Stimulated activated effector memory CD8-positive, alpha-beta T cell treated with anti-CD3 and anti-CD28 coated beads, Interleukin-12 subunit alpha, Interleukin-12 subunit beta, amount 100 ng/mL, for 72 hours (primary cell): ENCODE measurements at regions not wholly inside any gene's neighbourhood (a gene's known extent, or its start where the extent isn't known, plus 50 kb on each side); places are given as distances from the start of the nearest gene placed in this dataset.
"Not testable (repeated sequence)": the region's sequence is repeated elsewhere in the genome, so short reads cannot be mapped to it uniquely, and the experiment has no call there.

ENCODE experiments used
- ATAC-seq: fragments of 150-1000 bp; cut with Tn5 transposase; 2 replicates; pipeline ENCODE4 v1.10.0; 2021
- DNase-seq, 2 donors: peaks; one replicate each; pipeline ENCODE4 v3.0.0; 2021 to 2022; ENCODE audit warnings: low spot score in 2 of 2
- H3K27ac Mint-ChIP-seq: one replicate; pipeline ENCODE4 v1.8.0; 2022; ENCODE audit warnings: mild to moderate bottlenecking, mixed read lengths
- H3K36me3 Mint-ChIP-seq: one replicate; pipeline ENCODE4 v1.8.0; 2022; ENCODE audit warnings: mild to moderate bottlenecking, mixed read lengths
- H3K4me1 Mint-ChIP-seq: one replicate; pipeline ENCODE4 v1.8.0; 2022; ENCODE audit warnings: mixed read lengths
- H3K4me3 Mint-ChIP-seq: one replicate; pipeline ENCODE4 v1.8.0; 2022; ENCODE audit warnings: mild to moderate bottlenecking, mixed read lengths
- H3K9me3 Mint-ChIP-seq: one replicate; pipeline ENCODE4 v1.8.0; 2022; ENCODE audit warnings: mixed read lengths

- H3K4me3 Mint-ChIP-seq = no peak overlapping the region
- ATAC-seq = no peak
Observed at GRCh38 chr15:29517829-29518228, 248.2 kb upstream of the NSMCE3 start.

GRCh38 chr15:29516929-29517328 lies 247.3 kb upstream of the NSMCE3 start:
- ATAC-seq = no peak
- no peak overlapping the region for H3K27ac Mint-ChIP-seq
- H3K4me1 Mint-ChIP-seq = no peaks in the 10 kb centered on the region
- H3K36me3 Mint-ChIP-seq = no peaks in the 10 kb centered on the region
- DNase-seq = no peak
- H3K4me3 Mint-ChIP-seq = no peak overlapping the region
- peaks cover 15% of the 10 kb centered on the region for H3K9me3 Mint-ChIP-seq

More at GRCh38 chr15:29517829-29518228, 248.2 kb upstream of the NSMCE3 start:
- no peak for DNase-seq
- Mint-ChIP-seq H3K36me3 (no peaks in the 10 kb centered on the region), H3K4me1 (no peaks in the 10 kb centered on the region), H3K9me3 (peaks cover 15% of the 10 kb centered on the region), H3K27ac (no peak overlapping the region)

- no peak for DNase-seq
- ATAC-seq = no peak
- Mint-ChIP-seq H3K4me1 (no peaks in the 10 kb centered on the region), H3K4me3 (no peak overlapping the region), H3K36me3 (no peaks in the 10 kb centered on the region), H3K27ac (no peak overlapping the region), H3K9me3 (peaks cover 15% of the 10 kb centered on the region)
Observed at GRCh38 chr15:29514926-29515325, 245.3 kb upstream of the NSMCE3 start.

- H3K4me3 Mint-ChIP-seq = no peak overlapping the region
- H3K27ac Mint-ChIP-seq = no peak overlapping the region
- H3K36me3 Mint-ChIP-seq = no peaks in the 10 kb centered on the region
- ATAC-seq = no peak
- no peak for DNase-seq
- H3K4me1 Mint-ChIP-seq = no peaks in the 10 kb centered on the region
- peaks cover 6% of the 10 kb centered on the region for H3K9me3 Mint-ChIP-seq
Observed at GRCh38 chr15:29511663-29512062, 242.0 kb upstream of the NSMCE3 start.

GRCh38 chr15:29505535-29505934 lies 235.9 kb upstream of the NSMCE3 start:
- DNase-seq, ATAC-seq, H3K4me3 Mint-ChIP-seq, H3K4me1 Mint-ChIP-seq, H3K27ac Mint-ChIP-seq, H3K36me3 Mint-ChIP-seq: not testable (repeated sequence)
- peaks cover 11% of the 10 kb centered on the region for H3K9me3 Mint-ChIP-seq

GRCh38 chr15:29490747-29491471 lies 221.3 kb upstream of the NSMCE3 start:
- no peak overlapping the region for H3K27ac Mint-ChIP-seq
- DNase-seq (no peak), ATAC-seq (no peak)
- H3K9me3 Mint-ChIP-seq = no peaks in the 10 kb centered on the region
- H3K4me1 Mint-ChIP-seq = no peaks in the 10 kb centered on the region
- no peaks in the 10 kb centered on the region for H3K36me3 Mint-ChIP-seq
- H3K4me3 Mint-ChIP-seq = no peak overlapping the region

- no peak overlapping the region for H3K4me3 Mint-ChIP-seq
- DNase-seq (no peak), ATAC-seq (no peak)
- no peaks in the 10 kb centered on the region for H3K4me1 Mint-ChIP-seq
- H3K27ac Mint-ChIP-seq = no peak overlapping the region
- no peaks in the 10 kb centered on the region for H3K9me3 Mint-ChIP-seq
- H3K36me3 Mint-ChIP-seq = no peaks in the 10 kb centered on the region
Observed at GRCh38 chr15:29480949-29481348, 211.3 kb upstream of the NSMCE3 start.

- no peaks in the 10 kb centered on the region for H3K4me1 Mint-ChIP-seq
- H3K4me3 Mint-ChIP-seq = no peak overlapping the region
- H3K9me3 Mint-ChIP-seq = no peaks in the 10 kb centered on the region
- H3K36me3 Mint-ChIP-seq = no peaks in the 10 kb centered on the region
- H3K27ac Mint-ChIP-seq = no peak overlapping the region
- DNase-seq (no peak), ATAC-seq (no peak)
Observed at GRCh38 chr15:29480278-29480677, 210.7 kb upstream of the NSMCE3 start.

- ATAC-seq = no peak
- no peak overlapping the region for H3K27ac Mint-ChIP-seq
- no peaks in the 10 kb centered on the region for H3K36me3 Mint-ChIP-seq
- DNase-seq = no peak
- no peaks in the 10 kb centered on the region for H3K4me1 Mint-ChIP-seq
- H3K9me3 Mint-ChIP-seq = no peaks in the 10 kb centered on the region
- no peak overlapping the region for H3K4me3 Mint-ChIP-seq
Observed at GRCh38 chr15:29477256-29477655, 207.6 kb upstream of the NSMCE3 start.

- no peak for DNase-seq
- H3K4me1 Mint-ChIP-seq = no peaks in the 10 kb centered on the region
Observed at GRCh38 chr15:29476503-29477080, 207.0 kb upstream of the NSMCE3 start.

GRCh38 chr15:29475096-29475495 lies 205.5 kb upstream of the NSMCE3 start:
- no peak for DNase-seq
- H3K9me3 Mint-ChIP-seq = no peaks in the 10 kb centered on the region
- no peaks in the 10 kb centered on the region for H3K4me1 Mint-ChIP-seq
- ATAC-seq = no peak
- H3K27ac Mint-ChIP-seq = no peak overlapping the region
- no peaks in the 10 kb centered on the region for H3K36me3 Mint-ChIP-seq
- no peak overlapping the region for H3K4me3 Mint-ChIP-seq

More at GRCh38 chr15:29476503-29477080, 207.0 kb upstream of the NSMCE3 start:
- Mint-ChIP-seq H3K4me3 (no peak overlapping the region), H3K36me3 (no peaks in the 10 kb centered on the region), H3K27ac (no peak overlapping the region), H3K9me3 (no peaks in the 10 kb centered on the region)
- ATAC-seq = no peak

GRCh38 chr15:29473621-29474105 lies 204.0 kb upstream of the NSMCE3 start:
- H3K27ac Mint-ChIP-seq = no peak overlapping the region
- DNase-seq = no peak
- ATAC-seq = no peak
- no peaks in the 10 kb centered on the region for H3K36me3 Mint-ChIP-seq
- no peak overlapping the region for H3K4me3 Mint-ChIP-seq
- no peaks in the 10 kb centered on the region for H3K4me1 Mint-ChIP-seq
- no peaks in the 10 kb centered on the region for H3K9me3 Mint-ChIP-seq

- ATAC-seq (no peak), DNase-seq (no peak)
- Mint-ChIP-seq H3K4me1 (no peaks in the 10 kb centered on the region), H3K9me3 (no peaks in the 10 kb centered on the region), H3K4me3 (no peak overlapping the region), H3K27ac (no peak overlapping the region), H3K36me3 (no peaks in the 10 kb centered on the region)
Observed at GRCh38 chr15:29472901-29473445, 203.4 kb upstream of the NSMCE3 start.

GRCh38 chr15:29471757-29472156 lies 202.1 kb upstream of the NSMCE3 start:
- Mint-ChIP-seq H3K9me3 (no peaks in the 10 kb centered on the region), H3K27ac (no peak overlapping the region), H3K4me3 (no peak overlapping the region), H3K36me3 (no peaks in the 10 kb centered on the region), H3K4me1 (no peaks in the 10 kb centered on the region)
- no peak for DNase-seq
- ATAC-seq = no peak

- DNase-seq (no peak), ATAC-seq (no peak)
- Mint-ChIP-seq H3K4me1 (no peaks in the 10 kb centered on the region), H3K4me3 (no peak overlapping the region), H3K36me3 (no peaks in the 10 kb centered on the region), H3K27ac (no peak overlapping the region), H3K9me3 (no peaks in the 10 kb centered on the region)
Observed at GRCh38 chr15:29471306-29471705, 201.7 kb upstream of the NSMCE3 start.

- H3K4me1 Mint-ChIP-seq = no peaks in the 10 kb centered on the region
- no peaks in the 10 kb centered on the region for H3K9me3 Mint-ChIP-seq
- ATAC-seq = no peak
- H3K4me3 Mint-ChIP-seq = no peak overlapping the region
- H3K36me3 Mint-ChIP-seq = no peaks in the 10 kb centered on the region
- DNase-seq = no peak
- no peak overlapping the region for H3K27ac Mint-ChIP-seq
Observed at GRCh38 chr15:29470794-29471193, 201.2 kb upstream of the NSMCE3 start.
